ENCODE measurements at regions not wholly inside any gene's neighbourhood (a gene's known extent, or its start where the extent isn't known, plus 50 kb on each side); places are given as distances from the start of the nearest gene placed in this dataset.
"Not testable (repeated sequence)": the region's sequence is repeated elsewhere in the genome, so short reads cannot be mapped to it uniquely, and the experiment has no call there.

- not testable (repeated sequence) for DNase-seq (ENCODE audit: low spot score); H3K4me1 ChIP-seq (ENCODE audit: control insufficient read depth in 1 of 2, low read depth in 2 of 2); ATAC-seq (ENCODE audit: insufficient number of reproducible peaks, low FRiP score, low read depth); H3K4me3 ChIP-seq; H3K9me3 ChIP-seq; H3K36me3 ChIP-seq; H3K27ac ChIP-seq; H3K27me3 ChIP-seq (replicated peaks; ENCODE audit: insufficient read depth)
Measured at GRCh38 chr22:10708175-10708574, 4819.8 kb upstream of the OR11H1 start.

GRCh38 chr22:10710923-10711322 lies 4817.1 kb upstream of the OR11H1 start:
- H3K27me3 ChIP-seq (replicated peaks; ENCODE audit: insufficient read depth); ATAC-seq (ENCODE audit: insufficient number of reproducible peaks, low FRiP score, low read depth); H3K27ac ChIP-seq; H3K36me3 ChIP-seq; H3K4me3 ChIP-seq; DNase-seq (ENCODE audit: low spot score); H3K4me1 ChIP-seq (ENCODE audit: control insufficient read depth in 1 of 2, low read depth in 2 of 2); H3K9me3 ChIP-seq: not testable (repeated sequence)

GRCh38 chr22:10722804-10723203 lies 4805.2 kb upstream of the OR11H1 start:
- not testable (repeated sequence) for ATAC-seq (ENCODE audit: insufficient number of reproducible peaks, low FRiP score, low read depth); H3K9me3 ChIP-seq; H3K4me1 ChIP-seq (ENCODE audit: control insufficient read depth in 1 of 2, low read depth in 2 of 2); H3K27me3 ChIP-seq (replicated peaks; ENCODE audit: insufficient read depth); H3K27ac ChIP-seq; H3K4me3 ChIP-seq; H3K36me3 ChIP-seq; DNase-seq (ENCODE audit: low spot score)

GRCh38 chr22:10723966-10724365 lies 4804.0 kb upstream of the OR11H1 start:
- not testable (repeated sequence) for ATAC-seq (ENCODE audit: insufficient number of reproducible peaks, low FRiP score, low read depth); H3K4me3 ChIP-seq; H3K9me3 ChIP-seq; H3K36me3 ChIP-seq; H3K27ac ChIP-seq; DNase-seq (ENCODE audit: low spot score); H3K4me1 ChIP-seq (ENCODE audit: control insufficient read depth in 1 of 2, low read depth in 2 of 2); H3K27me3 ChIP-seq (replicated peaks; ENCODE audit: insufficient read depth)

- H3K4me1 ChIP-seq (ENCODE audit: control insufficient read depth in 1 of 2, low read depth in 2 of 2), result no peaks in the 10 kb centered on the region
- H3K4me3 ChIP-seq, result no peak overlapping the region
- no peak overlapping the region for H3K27ac ChIP-seq
- TF ChIP-seq CTCF (IDR thresholded peaks at IDR 0.05), result no peak
- DNase-seq (ENCODE audit: low spot score) (no peak), ATAC-seq (ENCODE audit: insufficient number of reproducible peaks, low FRiP score, low read depth) (no peak)
- H3K27me3 ChIP-seq (replicated peaks; ENCODE audit: insufficient read depth), result no peaks in the 10 kb centered on the region
- H3K9me3 ChIP-seq, result peaks cover 8% of the 10 kb centered on the region
- no peaks in the 10 kb centered on the region for H3K36me3 ChIP-seq
Measured at GRCh38 chr22:10727393-10727792, 4800.6 kb upstream of the OR11H1 start.

GRCh38 chr22:10729979-10730378 lies 4798.0 kb upstream of the OR11H1 start:
- not testable (repeated sequence) for H3K9me3 ChIP-seq; DNase-seq (ENCODE audit: low spot score); H3K27me3 ChIP-seq (replicated peaks; ENCODE audit: insufficient read depth); H3K36me3 ChIP-seq; H3K27ac ChIP-seq; H3K4me3 ChIP-seq; H3K4me1 ChIP-seq (ENCODE audit: control insufficient read depth in 1 of 2, low read depth in 2 of 2); ATAC-seq (ENCODE audit: insufficient number of reproducible peaks, low FRiP score, low read depth)

GRCh38 chr22:10730706-10731105 lies 4797.3 kb upstream of the OR11H1 start:
- H3K27me3 ChIP-seq (replicated peaks; ENCODE audit: insufficient read depth); H3K9me3 ChIP-seq; ATAC-seq (ENCODE audit: insufficient number of reproducible peaks, low FRiP score, low read depth); H3K4me3 ChIP-seq; H3K27ac ChIP-seq; H3K36me3 ChIP-seq; DNase-seq (ENCODE audit: low spot score); H3K4me1 ChIP-seq (ENCODE audit: control insufficient read depth in 1 of 2, low read depth in 2 of 2): not testable (repeated sequence)

GRCh38 chr22:10731246-10731974 lies 4796.6 kb upstream of the OR11H1 start:
- H3K27ac ChIP-seq; H3K27me3 ChIP-seq (replicated peaks; ENCODE audit: insufficient read depth); ATAC-seq (ENCODE audit: insufficient number of reproducible peaks, low FRiP score, low read depth); H3K9me3 ChIP-seq; H3K4me3 ChIP-seq; H3K4me1 ChIP-seq (ENCODE audit: control insufficient read depth in 1 of 2, low read depth in 2 of 2); H3K36me3 ChIP-seq; DNase-seq (ENCODE audit: low spot score): not testable (repeated sequence)

- not testable (repeated sequence) for H3K4me3 ChIP-seq; H3K4me1 ChIP-seq (ENCODE audit: control insufficient read depth in 1 of 2, low read depth in 2 of 2); DNase-seq (ENCODE audit: low spot score); H3K9me3 ChIP-seq; ATAC-seq (ENCODE audit: insufficient number of reproducible peaks, low FRiP score, low read depth); H3K27ac ChIP-seq; H3K27me3 ChIP-seq (replicated peaks; ENCODE audit: insufficient read depth); H3K36me3 ChIP-seq
Measured at GRCh38 chr22:10735075-10735474, 4792.9 kb upstream of the OR11H1 start.

GRCh38 chr22:10736879-10737278 lies 4791.1 kb upstream of the OR11H1 start:
- H3K9me3 ChIP-seq; H3K4me3 ChIP-seq; ATAC-seq (ENCODE audit: insufficient number of reproducible peaks, low FRiP score, low read depth); H3K4me1 ChIP-seq (ENCODE audit: control insufficient read depth in 1 of 2, low read depth in 2 of 2); DNase-seq (ENCODE audit: low spot score); H3K27ac ChIP-seq; H3K27me3 ChIP-seq (replicated peaks; ENCODE audit: insufficient read depth); H3K36me3 ChIP-seq: not testable (repeated sequence)

- H3K4me1 ChIP-seq (ENCODE audit: control insufficient read depth in 1 of 2, low read depth in 2 of 2); H3K27me3 ChIP-seq (replicated peaks; ENCODE audit: insufficient read depth); DNase-seq (ENCODE audit: low spot score); H3K27ac ChIP-seq; H3K9me3 ChIP-seq; H3K36me3 ChIP-seq; ATAC-seq (ENCODE audit: insufficient number of reproducible peaks, low FRiP score, low read depth); H3K4me3 ChIP-seq: not testable (repeated sequence)
Measured at GRCh38 chr22:10737931-10738330, 4790.1 kb upstream of the OR11H1 start.
